ENCODE measurements at regions not wholly inside any gene's neighbourhood (a gene's known extent, or its start where the extent isn't known, plus 50 kb on each side); places are given as distances from the start of the nearest gene placed in this dataset.

GRCh38 chr16:52376676-52377280 lies 170.2 kb downstream of the TOX3 start:
- no peak for TF ChIP-seq CTCF (IDR thresholded peaks at IDR 0.05 in 8 of 11, conservative IDR thresholded peaks at IDR 0.05 in 3 of 11)
- TF ChIP-seq POLR2A (IDR thresholded peaks at IDR 0.05) = no peak
- no peak for TF ChIP-seq POLR2AphosphoS5 (IDR thresholded peaks at IDR 0.05)
